ENCODE measurements at regions not wholly inside any gene's neighbourhood (a gene's known extent, or its start where the extent isn't known, plus 50 kb on each side); places are given as distances from the start of the nearest gene placed in this dataset.
"Not testable (repeated sequence)": the region's sequence is repeated elsewhere in the genome, so short reads cannot be mapped to it uniquely, and the experiment has no call there.

- DNase-seq (ENCODE audit: low read depth) (peak; percentile 53), FAIRE-seq (no peak)
- Histone ChIP-seq H3K27me3 (ENCODE audit: control insufficient read depth, insufficient read depth, low read length) (no peaks in the 10 kb centered on the region), H3K4me3 (ENCODE audit: low read depth, low read length) (peak overlapping the region; percentile 56), H3K36me3 (ENCODE audit: control insufficient read depth, insufficient read depth, low read length) (no peaks in the 10 kb centered on the region)
- TF ChIP-seq CTCF (IDR thresholded peaks at IDR 0.05; ENCODE audit: insufficient read depth, low read length, severe bottlenecking), result peak; percentile 77
These were observed 134.2 kb downstream of the USP22 start for GRCh38 chr17:20908313-20909267.

DNA sequence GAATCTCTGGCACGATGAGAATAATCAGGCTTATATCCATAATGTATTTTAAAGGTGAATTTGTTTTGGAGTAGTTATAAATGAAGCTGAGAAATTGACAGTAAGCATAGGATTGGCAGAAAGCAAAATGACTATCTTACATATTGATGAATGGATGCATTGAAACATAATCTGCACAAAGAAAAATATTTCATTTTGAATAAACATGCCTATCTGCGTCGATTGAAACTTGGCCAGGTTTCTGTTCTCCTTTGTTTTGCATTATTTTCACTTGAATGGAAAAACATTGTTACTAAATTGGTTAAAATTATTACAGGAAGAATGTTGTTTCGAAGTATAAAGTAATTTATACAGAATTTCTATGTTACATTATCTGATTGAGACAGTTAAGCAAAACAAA lies 128.2 kb downstream of the USP22 start:
- no peak for TF ChIP-seq CTCF (IDR thresholded peaks at IDR 0.05; ENCODE audit: insufficient read depth, low read length, severe bottlenecking)
- no peaks in the 10 kb centered on the region for H3K27me3 ChIP-seq (ENCODE audit: control insufficient read depth, insufficient read depth, low read length)
- FAIRE-seq, result no peak

DNA sequence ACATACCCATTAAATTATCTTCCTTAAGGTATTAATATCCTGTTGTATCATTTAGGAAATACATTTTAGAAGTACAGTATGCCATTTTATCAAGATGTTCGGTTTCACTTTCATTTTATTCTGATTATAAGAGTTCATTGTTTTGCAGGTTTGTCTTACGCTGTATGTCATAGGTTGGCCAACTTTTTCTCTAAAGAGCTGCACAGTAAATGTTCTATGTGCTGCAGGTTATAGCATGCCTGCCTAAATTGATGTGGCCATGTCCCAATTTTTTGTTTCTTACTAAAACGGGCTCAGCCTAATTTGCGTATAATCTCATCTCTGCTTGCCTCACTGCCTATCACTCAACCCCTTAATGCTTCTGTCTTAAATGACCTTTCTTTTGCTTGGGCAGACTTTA lies 126.4 kb downstream of the USP22 start:
- no peaks in the 10 kb centered on the region for H3K27me3 ChIP-seq (ENCODE audit: control insufficient read depth, insufficient read depth, low read length)
- FAIRE-seq, result no peak
- peak; percentile 55 for DNase-seq (ENCODE audit: low read depth)
- H3K4me3 ChIP-seq (ENCODE audit: low read depth, low read length), result no peak overlapping the region
- TF ChIP-seq CTCF (IDR thresholded peaks at IDR 0.05; ENCODE audit: insufficient read depth, low read length, severe bottlenecking), result no peak
- H3K36me3 ChIP-seq (ENCODE audit: control insufficient read depth, insufficient read depth, low read length), result no peaks in the 10 kb centered on the region

More for the DNA sequence above, 128.2 kb downstream of the USP22 start:
- no peak for DNase-seq (ENCODE audit: low read depth)
- Histone ChIP-seq H3K4me3 (ENCODE audit: low read depth, low read length) (no peak overlapping the region), H3K36me3 (ENCODE audit: control insufficient read depth, insufficient read depth, low read length) (no peaks in the 10 kb centered on the region)

GRCh38 chr17:20917610-20918306 lies 125.1 kb downstream of the USP22 start:
- not testable (repeated sequence) for H3K36me3 ChIP-seq (ENCODE audit: control insufficient read depth, insufficient read depth, low read length); H3K27me3 ChIP-seq (ENCODE audit: control insufficient read depth, insufficient read depth, low read length); H3K4me3 ChIP-seq (ENCODE audit: low read depth, low read length); DNase-seq (ENCODE audit: low read depth); FAIRE-seq

DNA sequence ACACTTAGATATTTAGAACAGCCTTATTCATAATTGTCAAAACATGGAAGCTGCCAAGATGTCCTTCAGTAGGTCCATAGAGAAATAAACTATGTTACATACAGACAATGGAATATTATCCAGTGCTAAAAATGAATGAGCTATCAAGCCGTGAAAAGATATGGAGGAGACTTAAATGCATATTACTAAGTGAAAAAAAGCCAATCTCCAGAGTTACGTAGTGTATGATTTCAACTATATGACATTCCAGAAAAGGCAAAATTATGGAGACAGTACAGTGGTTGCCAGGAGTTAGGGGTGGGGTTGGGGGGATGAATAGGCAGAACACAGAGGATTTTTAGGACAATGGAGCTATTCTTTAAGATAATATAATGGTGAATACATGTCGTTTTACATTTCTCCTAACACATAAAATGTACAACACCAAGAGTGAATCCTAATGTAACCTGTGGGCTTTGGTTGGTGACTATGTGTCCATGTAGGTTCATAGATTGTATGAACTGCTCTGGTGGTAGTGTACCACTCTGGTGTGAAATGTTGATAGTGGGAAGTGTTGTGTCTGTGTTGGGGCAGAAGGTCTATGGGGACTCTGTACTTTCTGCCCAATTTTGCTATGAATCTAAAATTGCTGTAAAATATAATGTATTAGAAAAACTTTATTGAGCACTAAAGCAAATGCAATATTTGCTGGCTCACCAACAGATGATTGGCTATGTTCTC lies 122.6 kb downstream of the USP22 start:
- H3K4me3 ChIP-seq (ENCODE audit: low read depth, low read length), result no peak overlapping the region
- no peaks in the 10 kb centered on the region for H3K27me3 ChIP-seq (ENCODE audit: control insufficient read depth, insufficient read depth, low read length)
- no peak for TF ChIP-seq CTCF (IDR thresholded peaks at IDR 0.05; ENCODE audit: insufficient read depth, low read length, severe bottlenecking)
- H3K36me3 ChIP-seq (ENCODE audit: control insufficient read depth, insufficient read depth, low read length), result no peaks in the 10 kb centered on the region
- FAIRE-seq (no peak), DNase-seq (ENCODE audit: low read depth) (no peak)

DNA sequence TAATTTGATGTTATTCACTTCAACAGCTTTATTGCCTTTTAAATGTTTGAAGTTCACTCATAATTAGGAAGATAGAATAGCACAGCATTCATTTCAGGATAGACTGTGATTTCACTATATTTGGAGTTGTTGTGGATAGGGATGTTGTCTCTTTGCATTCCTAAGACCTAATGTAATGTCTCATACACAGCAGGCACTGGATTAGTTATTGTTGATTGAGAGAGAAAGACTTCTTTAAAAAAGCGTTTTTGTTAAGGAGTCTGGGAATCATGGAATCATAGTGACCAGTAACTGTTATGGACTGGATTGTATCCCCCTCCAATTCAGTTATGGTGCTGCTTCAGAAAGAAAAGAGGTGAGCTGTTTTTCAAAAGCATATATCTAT lies 122.0 kb downstream of the USP22 start:
- peak; percentile 52 for DNase-seq (ENCODE audit: low read depth)
- no peak overlapping the region for H3K4me3 ChIP-seq (ENCODE audit: low read depth, low read length)
- no peak for TF ChIP-seq CTCF (IDR thresholded peaks at IDR 0.05; ENCODE audit: insufficient read depth, low read length, severe bottlenecking)
- no peaks in the 10 kb centered on the region for H3K36me3 ChIP-seq (ENCODE audit: control insufficient read depth, insufficient read depth, low read length)
- FAIRE-seq, result no peak
- no peaks in the 10 kb centered on the region for H3K27me3 ChIP-seq (ENCODE audit: control insufficient read depth, insufficient read depth, low read length)

Measured in bronchial epithelial cell (primary cell).